ENCODE measurements at regions not wholly inside any gene's neighbourhood (a gene's known extent, or its start where the extent isn't known, plus 50 kb on each side); places are given as distances from the start of the nearest gene placed in this dataset.

GRCh38 chr14:65866886-65867285 lies 454.4 kb downstream of the FUT8 start:
- peak; percentile 62 for FAIRE-seq
- no peak for DNase-seq (ENCODE audit: insufficient read length, low spot score)

- DNase-seq (ENCODE audit: insufficient read length, low spot score) (no peak), FAIRE-seq (peak; percentile 83)
Measured at GRCh38 chr14:65867333-65867732, 454.8 kb downstream of the FUT8 start.

GRCh38 chr14:65872536-65872935 lies 460.0 kb downstream of the FUT8 start:
- DNase-seq (ENCODE audit: insufficient read length, low spot score) (no peak), FAIRE-seq (peak; percentile 42)

GRCh38 chr14:65877166-65877565 lies 464.6 kb downstream of the FUT8 start:
- peak; percentile 94 for FAIRE-seq

GRCh38 chr14:65877624-65878023 lies 465.1 kb downstream of the FUT8 start:
- DNase-seq (ENCODE audit: insufficient read length, low spot score), result no peak
- no peak for FAIRE-seq

More at GRCh38 chr14:65877166-65877565, 464.6 kb downstream of the FUT8 start:
- DNase-seq (ENCODE audit: insufficient read length, low spot score), result no peak

- DNase-seq (ENCODE audit: insufficient read length, low spot score), result no peak
- FAIRE-seq, result peak; percentile 83
Measured at GRCh38 chr14:65878586-65878985, 466.1 kb downstream of the FUT8 start.

GRCh38 chr14:65879248-65880009 lies 466.9 kb downstream of the FUT8 start:
- FAIRE-seq (peak; percentile 88), DNase-seq (ENCODE audit: insufficient read length, low spot score) (no peak)

- DNase-seq (ENCODE audit: insufficient read length, low spot score) (no peak), FAIRE-seq (peak; percentile 77)
Measured at GRCh38 chr14:65880507-65880906, 468.0 kb downstream of the FUT8 start.

- no peak for FAIRE-seq
- no peak for DNase-seq (ENCODE audit: insufficient read length, low spot score)
Measured at GRCh38 chr14:65881642-65882041, 469.1 kb downstream of the FUT8 start.

GRCh38 chr14:65888677-65889076 lies 476.1 kb downstream of the FUT8 start:
- FAIRE-seq, result peak; percentile 38
- DNase-seq (ENCODE audit: insufficient read length, low spot score), result no peak

GRCh38 chr14:65892315-65892714 lies 479.8 kb downstream of the FUT8 start:
- peak; percentile 85 for FAIRE-seq
- no peak for DNase-seq (ENCODE audit: insufficient read length, low spot score)

- DNase-seq (ENCODE audit: insufficient read length, low spot score), result no peak
- FAIRE-seq, result no peak
Measured at GRCh38 chr14:65900164-65900563, 487.6 kb downstream of the FUT8 start.

GRCh38 chr14:65901595-65901994 lies 489.1 kb downstream of the FUT8 start:
- no peak for DNase-seq (ENCODE audit: insufficient read length, low spot score)
- no peak for FAIRE-seq

- peak; percentile 76 for FAIRE-seq
- no peak for DNase-seq (ENCODE audit: insufficient read length, low spot score)
Measured at GRCh38 chr14:65904988-65905387, 492.5 kb downstream of the FUT8 start.

GRCh38 chr14:65906344-65906743 lies 493.8 kb downstream of the FUT8 start:
- FAIRE-seq (peak; percentile 81), DNase-seq (ENCODE audit: insufficient read length, low spot score) (no peak)

GRCh38 chr14:65906948-65907347 lies 494.4 kb downstream of the FUT8 start:
- no peak for DNase-seq (ENCODE audit: insufficient read length, low spot score)
- no peak for FAIRE-seq

GRCh38 chr14:65910108-65910786 lies 497.7 kb downstream of the FUT8 start:
- FAIRE-seq (peak; percentile 88), DNase-seq (ENCODE audit: insufficient read length, low spot score) (no peak)

- DNase-seq (ENCODE audit: insufficient read length, low spot score) (no peak), FAIRE-seq (peak; percentile 67)
Measured at GRCh38 chr14:65915125-65915524, 502.6 kb downstream of the FUT8 start.

- no peak for DNase-seq (ENCODE audit: insufficient read length, low spot score)
- FAIRE-seq, result peak; percentile 33
Measured at GRCh38 chr14:65916055-65916454, 503.5 kb downstream of the FUT8 start.

- no peak for DNase-seq (ENCODE audit: insufficient read length, low spot score)
- FAIRE-seq, result no peak
Measured at GRCh38 chr14:65920996-65921395, 508.5 kb downstream of the FUT8 start.

GRCh38 chr14:65922142-65922541 lies 509.6 kb downstream of the FUT8 start:
- FAIRE-seq (peak; percentile 68), DNase-seq (ENCODE audit: insufficient read length, low spot score) (no peak)

GRCh38 chr14:65926504-65926903 lies 514.0 kb downstream of the FUT8 start:
- DNase-seq (ENCODE audit: insufficient read length, low spot score) (no peak), FAIRE-seq (no peak)
